ENCODE measurements at regions not wholly inside any gene's neighbourhood (a gene's known extent, or its start where the extent isn't known, plus 50 kb on each side); places are given as distances from the start of the nearest gene placed in this dataset.

DNA sequence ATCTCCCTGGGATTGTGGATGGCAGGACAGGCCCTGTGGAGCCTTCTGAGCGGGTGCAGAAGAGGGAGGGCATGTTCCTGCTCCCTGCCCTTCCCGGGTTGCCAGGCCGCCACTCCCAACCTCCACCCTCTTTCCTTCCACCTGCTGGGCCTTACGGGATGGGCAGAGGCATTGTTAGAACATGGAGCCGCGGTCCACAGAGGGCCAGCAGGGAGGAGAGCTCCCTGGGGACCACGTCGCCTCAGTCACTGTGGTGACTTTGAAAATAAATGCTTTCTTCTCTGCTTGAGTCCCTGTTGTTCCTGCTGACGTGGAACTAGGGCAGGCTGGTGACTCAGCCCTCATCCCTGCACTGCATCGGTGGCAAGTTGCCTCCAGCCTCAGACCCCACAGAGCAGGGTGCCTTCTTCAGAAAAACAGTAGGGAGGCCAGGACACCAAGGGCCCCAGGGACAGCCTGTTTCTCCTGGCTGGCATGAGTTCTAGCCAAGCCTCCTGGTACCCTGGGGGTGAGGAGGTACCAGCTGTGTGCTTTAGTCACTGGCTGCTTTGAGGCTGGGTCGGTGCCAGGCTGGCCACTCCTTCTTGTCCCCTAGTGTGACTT is 224.9 kb downstream of the SEC14L1 start:
- no peak for TF ChIP-seq CTCF (conservative IDR thresholded peaks at IDR 0.05; ENCODE audit: low read depth, low read length)
- DNase-seq (ENCODE audit: low read depth), result peak; percentile 80
- H3K4me3 ChIP-seq (ENCODE audit: low read depth, low read length), result no peak overlapping the region

DNA sequence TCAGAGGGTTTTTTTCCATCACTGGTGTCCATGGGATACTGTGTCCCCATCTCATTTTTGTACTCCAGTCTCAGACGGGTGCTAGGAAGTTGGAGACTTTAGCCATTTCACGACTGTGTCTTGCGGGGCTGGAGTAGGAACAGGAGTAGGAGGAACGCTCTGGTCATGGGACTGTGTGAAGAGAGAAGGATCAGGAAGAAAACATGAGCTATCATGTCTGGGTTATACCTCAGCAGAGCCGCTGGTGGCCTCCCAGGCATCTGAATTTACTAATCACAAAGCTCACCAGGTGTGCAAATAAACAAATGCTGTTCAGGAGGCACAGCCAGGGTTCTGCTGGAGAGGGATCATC is 225.4 kb downstream of the SEC14L1 start:
- no peak for TF ChIP-seq CTCF (conservative IDR thresholded peaks at IDR 0.05; ENCODE audit: low read depth, low read length)
- H3K4me3 ChIP-seq (ENCODE audit: low read depth, low read length), result no peak overlapping the region
- peak; percentile 41 for DNase-seq (ENCODE audit: low read depth)

GRCh38 chr17:77366558-77367245 is 225.9 kb downstream of the SEC14L1 start:
- TF ChIP-seq CTCF (conservative IDR thresholded peaks at IDR 0.05; ENCODE audit: low read depth, low read length), result peak; percentile 39
- no peak overlapping the region for H3K4me3 ChIP-seq (ENCODE audit: low read depth, low read length)
- peak; percentile 85 for DNase-seq (ENCODE audit: low read depth)

GRCh38 chr17:77369544-77369971 is 228.8 kb downstream of the SEC14L1 start:
- H3K4me3 ChIP-seq (ENCODE audit: low read depth, low read length), result no peak overlapping the region
- no peak for DNase-seq (ENCODE audit: low read depth)
- TF ChIP-seq CTCF (conservative IDR thresholded peaks at IDR 0.05; ENCODE audit: low read depth, low read length), result no peak

GRCh38 chr17:77370586-77370985 is 229.8 kb downstream of the SEC14L1 start:
- H3K4me3 ChIP-seq (ENCODE audit: low read depth, low read length), result no peak overlapping the region
- TF ChIP-seq CTCF (conservative IDR thresholded peaks at IDR 0.05; ENCODE audit: low read depth, low read length), result no peak

GRCh38 chr17:77371117-77371887 is 230.5 kb downstream of the SEC14L1 start:
- DNase-seq (ENCODE audit: low read depth), result peak; percentile 85
- H3K4me3 ChIP-seq (ENCODE audit: low read depth, low read length), result no peak overlapping the region
- TF ChIP-seq CTCF (conservative IDR thresholded peaks at IDR 0.05; ENCODE audit: low read depth, low read length), result no peak

More at GRCh38 chr17:77370586-77370985, 229.8 kb downstream of the SEC14L1 start:
- DNase-seq (ENCODE audit: low read depth), result no peak
